Activated T-helper 1 cell treated with Interleukin-2 at 50 U/mL for 16 hours (primary cell): ENCODE measurements at regions not wholly inside any gene's neighbourhood (a gene's known extent, or its start where the extent isn't known, plus 50 kb on each side); places are given as distances from the start of the nearest gene placed in this dataset.

Source experiments
- DNase-seq: peaks from one replicate; pipeline ENCODE4 v3.0.0-alpha.2; 2020; ENCODE audit warnings: low read depth

- no peak for DNase-seq
These were observed 555.6 kb upstream of the RGMA start for GRCh38 chr15:93644595-93644994.

- DNase-seq: no peak
These were observed 551.5 kb upstream of the RGMA start for GRCh38 chr15:93640411-93640962.

- DNase-seq: no peak
These were observed 543.1 kb upstream of the RGMA start for GRCh38 chr15:93631958-93632618.

- no peak for DNase-seq
These were observed 530.6 kb upstream of the RGMA start for GRCh38 chr15:93619597-93619996.

- no peak for DNase-seq
These were observed 528.4 kb upstream of the RGMA start for GRCh38 chr15:93617443-93617842.

GRCh38 chr15:93614386-93615104 lies 525.5 kb upstream of the RGMA start:
- no peak for DNase-seq

- no peak for DNase-seq
These were observed 524.4 kb upstream of the RGMA start for GRCh38 chr15:93613386-93613785.

GRCh38 chr15:93612953-93613352 lies 523.9 kb upstream of the RGMA start:
- no peak for DNase-seq

GRCh38 chr15:93610944-93611343 lies 521.9 kb upstream of the RGMA start:
- no peak for DNase-seq

- no peak for DNase-seq
These were observed 519.7 kb upstream of the RGMA start for GRCh38 chr15:93608643-93609148.

- no peak for DNase-seq
These were observed 514.5 kb upstream of the RGMA start for GRCh38 chr15:93603550-93603949.

- DNase-seq: no peak
These were observed 498.1 kb upstream of the RGMA start for GRCh38 chr15:93587059-93587521.

GRCh38 chr15:93585012-93585411 lies 496.0 kb upstream of the RGMA start:
- DNase-seq: no peak

GRCh38 chr15:93583968-93584367 lies 495.0 kb upstream of the RGMA start:
- no peak for DNase-seq

- no peak for DNase-seq
These were observed 494.5 kb upstream of the RGMA start for GRCh38 chr15:93583552-93583951.

GRCh38 chr15:93570527-93570926 lies 481.5 kb upstream of the RGMA start:
- DNase-seq: no peak

- no peak for DNase-seq
These were observed 477.8 kb upstream of the RGMA start for GRCh38 chr15:93566762-93567161.

- DNase-seq: no peak
These were observed 476.2 kb upstream of the RGMA start for GRCh38 chr15:93565201-93565600.

GRCh38 chr15:93563218-93563617 lies 474.2 kb upstream of the RGMA start:
- DNase-seq: no peak

GRCh38 chr15:93562395-93563123 lies 473.5 kb upstream of the RGMA start:
- no peak for DNase-seq

GRCh38 chr15:93557696-93558095 lies 468.7 kb upstream of the RGMA start:
- no peak for DNase-seq

GRCh38 chr15:93553167-93553935 lies 464.3 kb upstream of the RGMA start:
- no peak for DNase-seq
